GM10248 (cell line): ENCODE measurements at regions not wholly inside any gene's neighbourhood (a gene's known extent, or its start where the extent isn't known, plus 50 kb on each side); places are given as distances from the start of the nearest gene placed in this dataset.

Experiments used
- CTCF ChIA-PET: fragments of 300-600 bp; sonication (Branson Sonifier 250); formaldehyde crosslinking; extraction: SDS; loops from one replicate; lab custom pipeline; 2021; ENCODE audit warnings: antibody characterized with exemption; lab: Yijun Ruan, JAX
- POLR2A ChIA-PET: fragments of 350-650 bp; sonication (Branson Sonifier 250); formaldehyde crosslinking; extraction: SDS; loops from one replicate; lab custom pipeline; 2020; ENCODE audit warnings: antibody characterized with exemption; lab: Yijun Ruan, JAX
- DNase-seq: peaks from one replicate; pipeline ENCODE4 v3.0.0; 2012; ENCODE audit errors: extremely low spot score
- CTCF ChIP-seq: IDR thresholded peaks from 2 replicates; pipeline ENCODE4 v1.5.1; 2012; ENCODE audit warnings: mild to moderate bottlenecking, low read depth; ENCODE audit errors: extremely low read depth, missing control alignments, control extremely low read depth

DNA sequence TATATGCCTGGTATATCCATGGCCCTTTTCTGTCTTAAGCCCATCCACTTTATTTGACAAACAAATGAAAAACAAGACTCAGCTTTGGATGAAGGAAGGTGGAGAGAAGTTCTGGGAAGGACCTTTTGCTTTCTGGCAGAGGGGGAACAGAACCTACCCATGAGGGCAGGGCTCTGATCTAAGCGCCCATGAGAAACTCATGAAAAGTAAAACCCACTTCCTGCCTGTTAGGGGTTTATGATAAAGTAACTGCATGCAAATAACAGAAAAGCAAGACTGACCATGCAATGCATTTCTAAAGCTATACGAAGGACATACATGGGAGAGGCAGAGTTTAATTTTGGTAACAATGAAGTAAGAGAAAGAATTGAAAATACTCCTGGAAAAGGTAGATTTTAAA, 181.9 kb upstream of the ADRA1B start:
- POLR2A ChIA-PET: no interaction called here
- no peak for TF ChIP-seq CTCF
- no peak for DNase-seq
- CTCF ChIA-PET: interaction anchor here (1.2 kb wide), 1 partner anchor 28 kb away, joined by 3 read pairs; no protein-coding TSS in a partner anchor

DNA sequence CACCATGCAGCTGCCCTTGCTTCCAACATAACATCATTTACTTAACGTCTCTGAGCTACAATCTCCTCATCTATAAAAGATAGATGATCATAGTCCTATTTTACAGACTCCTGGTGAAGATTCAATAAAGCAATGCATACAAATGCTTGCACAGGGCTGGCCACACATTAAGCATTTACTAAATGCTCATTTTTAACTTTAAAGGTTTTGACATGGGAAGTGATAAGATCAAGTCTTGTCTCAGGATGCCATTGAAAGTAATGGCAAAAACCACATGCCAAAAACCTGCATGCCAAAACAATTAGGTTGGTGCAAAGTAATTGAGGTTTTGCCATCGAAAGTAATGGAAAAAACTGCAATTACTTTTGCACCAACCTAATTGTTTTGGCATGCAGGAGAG, 181.2 kb upstream of the ADRA1B start:
- CTCF ChIA-PET: interaction anchor here (1.4 kb wide), 1 partner anchor 13 kb away, joined by 3 read pairs; no protein-coding TSS in a partner anchor
- DNase-seq: no peak
- no peak for TF ChIP-seq CTCF
- POLR2A ChIA-PET: no interaction called here

DNA sequence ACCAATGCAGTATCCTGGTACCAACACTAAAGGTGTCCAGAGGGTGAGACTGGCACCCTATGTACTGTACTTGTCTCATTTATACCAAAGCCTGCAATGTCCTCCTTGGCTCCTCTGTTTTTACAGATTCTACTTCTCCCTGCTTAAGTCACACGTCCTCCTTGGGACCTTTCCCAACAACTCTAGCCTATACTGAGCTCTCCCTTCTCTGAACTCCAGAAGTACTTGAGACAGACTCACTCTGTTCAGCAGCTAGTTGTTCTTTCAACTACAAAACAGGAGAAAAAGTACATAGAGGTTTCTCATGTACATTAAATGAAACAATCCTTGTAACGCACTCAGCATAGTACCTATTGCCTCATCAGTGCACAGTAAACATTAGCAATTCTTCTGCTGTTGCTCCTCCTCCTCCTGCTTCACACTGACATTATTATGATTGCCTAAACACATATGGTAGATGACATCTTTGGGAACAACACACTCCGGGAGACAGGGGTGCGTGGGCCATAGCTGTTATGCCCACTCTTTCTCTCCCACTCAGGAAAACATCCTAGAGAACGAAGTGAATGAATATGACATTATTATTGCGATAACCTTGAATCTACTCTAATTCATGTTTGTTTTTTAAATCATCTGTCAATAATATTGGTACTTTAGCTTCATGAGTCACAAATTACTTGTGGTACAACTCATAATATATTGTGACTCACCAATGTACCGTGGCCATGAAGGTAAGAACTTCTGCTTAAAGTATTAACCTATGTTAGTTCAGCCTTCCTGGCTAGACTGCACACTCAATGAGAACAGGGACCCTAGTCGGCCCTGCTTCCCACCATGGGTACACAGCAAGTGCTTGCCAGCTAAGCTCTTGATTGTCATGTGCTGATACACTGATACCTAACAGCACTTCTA, 180.3 kb upstream of the ADRA1B start:
- no peak for DNase-seq
- TF ChIP-seq CTCF: no peak
- ChIA-PET POLR2A (no interaction called here), CTCF (interaction anchor here (0.5 to 1.4 kb wide), 2 partner anchors 14 to 335 kb away, joined by 3 read pairs; no protein-coding TSS in a partner anchor)

GRCh38 chr5:159736844-159737243, 179.4 kb upstream of the ADRA1B start:
- TF ChIP-seq CTCF: no peak
- ChIA-PET CTCF (no interaction called here), POLR2A (no interaction called here)
- no peak for DNase-seq

GRCh38 chr5:159737263-159737662, 179.0 kb upstream of the ADRA1B start:
- ChIA-PET POLR2A (no interaction called here), CTCF (no interaction called here)
- no peak for DNase-seq
- TF ChIP-seq CTCF: no peak

DNA sequence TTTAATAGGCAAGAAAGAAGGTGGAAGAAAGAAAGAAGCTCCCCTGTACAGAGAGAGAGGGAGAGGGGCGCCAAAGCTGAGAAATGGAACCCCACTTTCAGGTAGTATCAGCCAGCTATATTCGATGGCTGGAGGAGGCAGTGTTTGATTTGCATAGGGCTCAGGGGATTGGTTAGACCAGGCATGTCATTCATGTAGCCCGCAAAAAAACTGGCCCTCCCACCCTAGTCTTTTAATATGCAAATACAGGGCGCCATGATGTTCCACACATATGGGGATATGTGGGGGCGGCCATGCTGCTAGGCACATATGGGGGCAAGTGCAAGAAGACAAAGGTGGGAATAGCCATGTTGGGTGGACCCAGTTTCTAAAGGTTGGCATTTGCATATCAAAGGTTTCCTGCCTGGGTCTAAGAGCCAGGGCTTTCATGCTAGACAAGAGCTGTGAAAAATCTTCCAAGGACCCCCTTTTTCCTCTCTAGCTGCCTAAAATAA, 174.4 kb upstream of the ADRA1B start:
- TF ChIP-seq CTCF: no peak
- ChIA-PET CTCF (no interaction called here), POLR2A (no interaction called here)
- no peak for DNase-seq
